ENCODE measurements at regions not wholly inside any gene's neighbourhood (a gene's known extent, or its start where the extent isn't known, plus 50 kb on each side); places are given as distances from the start of the nearest gene placed in this dataset.

DNA sequence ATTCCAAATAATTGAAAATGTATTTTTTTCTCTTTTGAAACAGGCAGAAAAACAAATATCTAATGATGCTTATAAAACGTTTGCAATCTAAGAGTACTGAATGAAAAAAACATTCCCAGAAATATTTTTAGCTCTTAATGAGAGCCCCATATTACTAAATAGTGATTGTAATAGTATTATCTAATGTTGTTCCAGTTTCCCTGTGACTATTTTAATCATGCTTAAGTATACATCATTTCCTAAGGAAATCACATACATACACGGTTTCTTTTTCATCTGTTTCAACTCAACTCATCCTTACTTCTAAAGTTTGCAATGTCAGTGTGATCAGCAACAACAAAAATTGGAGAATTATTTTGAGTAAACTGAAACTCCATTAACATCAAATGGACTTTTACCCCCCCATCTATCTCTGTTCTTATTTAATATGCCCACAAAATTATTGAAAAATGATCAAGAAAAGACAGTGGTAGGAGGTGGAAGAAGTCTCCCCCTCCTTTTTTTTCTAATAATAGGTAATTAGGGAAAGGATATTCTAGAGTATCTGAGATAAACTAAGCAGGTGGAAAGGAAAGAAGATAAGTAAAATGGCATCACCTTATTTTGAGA is 530.1 kb upstream of the ATP2B1 start:
- Histone ChIP-seq H3K79me2 (ENCODE audit: control insufficient read depth, insufficient read depth, low read length) (no peaks in the 10 kb centered on the region), H3K4me2 (ENCODE audit: insufficient read depth, low read length) (no peak overlapping the region), H3K36me3 (ENCODE audit: control insufficient read depth in 2 of 2, extremely low read depth in 1 of 2, insufficient read depth in 2 of 2, low read length in 2 of 2) (no peaks in the 10 kb centered on the region), H2AFZ (ENCODE audit: low read depth, low read length) (no peak overlapping the region), H3K27me3 (ENCODE audit: control insufficient read depth in 2 of 2, insufficient read depth in 2 of 2, low read length in 2 of 2) (no peaks in the 10 kb centered on the region), H3K9me1 (replicated peaks; ENCODE audit: control insufficient read depth, extremely low read depth, insufficient read depth, low read length) (no peaks in the 10 kb centered on the region), H4K20me1 (replicated peaks; ENCODE audit: control insufficient read depth, extremely low read depth, insufficient read depth, low read length) (no peaks in the 10 kb centered on the region), H3K9ac (replicated peaks; ENCODE audit: extremely low read depth, insufficient read depth, low read length) (no peak overlapping the region), H3K4me3 (replicated peaks in 1 of 3; ENCODE audit: insufficient read depth in 1 of 3, low read depth in 1 of 3, low read length in 3 of 3) (no peak overlapping the region), H3K9me3 (replicated peaks; ENCODE audit: control insufficient read depth, insufficient read depth, low read length) (no peaks in the 10 kb centered on the region), H3K4me1 (ENCODE audit: control insufficient read depth, extremely low read depth, insufficient read depth, low read length) (peaks cover 6% of the 10 kb centered on the region), H3K27ac (ENCODE audit: insufficient read depth, low read depth, low read length) (no peak overlapping the region)
- no peak for FAIRE-seq
- dilution Hi-C loops (cut with MboI; ENCODE audit: extremely low pct_ligation_motif_present, low sequenced_read_pairs) = no loop called here
- intact Hi-C loops (cut with micrococcal nuclease) = no loop called here
- no peak for DNase-seq (ENCODE audit: low read depth, low spot score)
- no peak for TF ChIP-seq MYC (IDR thresholded peaks at IDR 0.05; ENCODE audit: low read depth, low read length)
- no peak for TF ChIP-seq FOS (IDR thresholded peaks at IDR 0.05; ENCODE audit: borderline replicate concordance, insufficient read depth, low read length)
- no peak for TF ChIP-seq GATA2 (IDR thresholded peaks at IDR 0.05; ENCODE audit: insufficient read depth, insufficient read length, low read depth, low read length)
- no peak for TF ChIP-seq POLR2A (IDR thresholded peaks at IDR 0.05; ENCODE audit: low read depth, low read length)
- no peak for TF ChIP-seq EZH2 (IDR thresholded peaks at IDR 0.05; ENCODE audit: borderline replicate concordance, low read depth, low read length, severe bottlenecking)
- no peak for TF ChIP-seq JUN (IDR thresholded peaks at IDR 0.05; ENCODE audit: borderline replicate concordance, insufficient read depth, insufficient read length, low read depth)
- CTCF ChIA-PET = no interaction called here
- POLR2A ChIA-PET = no interaction called here
- BruUV-seq (replicated peaks) = no TSS peak

GRCh38 chr12:90237841-90238240 is 529.2 kb upstream of the ATP2B1 start:
- CTCF ChIA-PET = interaction anchor here (1.0 kb wide), 1 partner anchor 169 kb away, joined by 3 read pairs; no protein-coding TSS in a partner anchor
- no peak for DNase-seq (ENCODE audit: low read depth, low spot score)
- TF ChIP-seq MAX (IDR thresholded peaks at IDR 0.05; ENCODE audit: insufficient read depth, insufficient read length) = no peak
- TF ChIP-seq EZH2 (IDR thresholded peaks at IDR 0.05; ENCODE audit: borderline replicate concordance, low read depth, low read length, severe bottlenecking) = no peak
- no peak for TF ChIP-seq GATA2 (IDR thresholded peaks at IDR 0.05; ENCODE audit: insufficient read depth, insufficient read length, low read depth, low read length)
- TF ChIP-seq MYC (IDR thresholded peaks at IDR 0.05; ENCODE audit: low read depth, low read length) = no peak
- TF ChIP-seq FOS (IDR thresholded peaks at IDR 0.05; ENCODE audit: borderline replicate concordance, insufficient read depth, low read length) = no peak
- TF ChIP-seq POLR2A (IDR thresholded peaks at IDR 0.05; ENCODE audit: low read depth, low read length) = no peak
- no peak for TF ChIP-seq JUN (IDR thresholded peaks at IDR 0.05; ENCODE audit: borderline replicate concordance, insufficient read depth, insufficient read length, low read depth)
- TF ChIP-seq POLR2AphosphoS5 (IDR thresholded peaks at IDR 0.05; ENCODE audit: insufficient read depth, low read depth, low read length) = no peak
- TF ChIP-seq, protein P1, sequence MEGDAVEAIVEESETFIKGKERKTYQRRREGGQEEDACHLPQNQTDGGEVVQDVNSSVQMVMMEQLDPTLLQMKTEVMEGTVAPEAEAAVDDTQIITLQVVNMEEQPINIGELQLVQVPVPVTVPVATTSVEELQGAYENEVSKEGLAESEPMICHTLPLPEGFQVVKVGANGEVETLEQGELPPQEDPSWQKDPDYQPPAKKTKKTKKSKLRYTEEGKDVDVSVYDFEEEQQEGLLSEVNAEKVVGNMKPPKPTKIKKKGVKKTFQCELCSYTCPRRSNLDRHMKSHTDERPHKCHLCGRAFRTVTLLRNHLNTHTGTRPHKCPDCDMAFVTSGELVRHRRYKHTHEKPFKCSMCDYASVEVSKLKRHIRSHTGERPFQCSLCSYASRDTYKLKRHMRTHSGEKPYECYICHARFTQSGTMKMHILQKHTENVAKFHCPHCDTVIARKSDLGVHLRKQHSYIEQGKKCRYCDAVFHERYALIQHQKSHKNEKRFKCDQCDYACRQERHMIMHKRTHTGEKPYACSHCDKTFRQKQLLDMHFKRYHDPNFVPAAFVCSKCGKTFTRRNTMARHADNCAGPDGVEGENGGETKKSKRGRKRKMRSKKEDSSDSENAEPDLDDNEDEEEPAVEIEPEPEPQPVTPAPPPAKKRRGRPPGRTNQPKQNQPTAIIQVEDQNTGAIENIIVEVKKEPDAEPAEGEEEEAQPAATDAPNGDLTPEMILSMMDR (IDR thresholded peaks at IDR 0.05; ENCODE audit: extremely low read depth in 1 of 2, insufficient read depth in 1 of 2, low read depth in 1 of 2, low read length in 2 of 2) = no peak
- H3K9ac ChIP-seq (replicated peaks; ENCODE audit: extremely low read depth, insufficient read depth, low read length) = no peak overlapping the region
- H3K36me3 ChIP-seq (ENCODE audit: control insufficient read depth in 2 of 2, extremely low read depth in 1 of 2, insufficient read depth in 2 of 2, low read length in 2 of 2) = no peaks in the 10 kb centered on the region
- dilution Hi-C loops (cut with MboI; ENCODE audit: extremely low pct_ligation_motif_present, low sequenced_read_pairs) = no loop called here
- H3K9me3 ChIP-seq (replicated peaks; ENCODE audit: control insufficient read depth, insufficient read depth, low read length) = no peaks in the 10 kb centered on the region
- BruUV-seq (replicated peaks) = no TSS peak
- H2AFZ ChIP-seq (ENCODE audit: low read depth, low read length) = no peak overlapping the region
- no peak for FAIRE-seq
- H3K4me1 ChIP-seq (ENCODE audit: control insufficient read depth, extremely low read depth, insufficient read depth, low read length) = no peaks in the 10 kb centered on the region
- no peaks in the 10 kb centered on the region for H3K9me1 ChIP-seq (replicated peaks; ENCODE audit: control insufficient read depth, extremely low read depth, insufficient read depth, low read length)
- no peaks in the 10 kb centered on the region for H3K79me2 ChIP-seq (ENCODE audit: control insufficient read depth, insufficient read depth, low read length)
- H3K27me3 ChIP-seq (ENCODE audit: control insufficient read depth in 2 of 2, insufficient read depth in 2 of 2, low read length in 2 of 2) = no peaks in the 10 kb centered on the region
- POLR2A ChIA-PET = no interaction called here
- intact Hi-C loops (cut with micrococcal nuclease) = no loop called here
- H3K4me3 ChIP-seq (replicated peaks in 1 of 3; ENCODE audit: insufficient read depth in 1 of 3, low read depth in 1 of 3, low read length in 3 of 3) = no peak overlapping the region
- H4K20me1 ChIP-seq (replicated peaks; ENCODE audit: control insufficient read depth, extremely low read depth, insufficient read depth, low read length) = no peaks in the 10 kb centered on the region
- H3K27ac ChIP-seq (ENCODE audit: insufficient read depth, low read depth, low read length) = no peak overlapping the region
- H3K4me2 ChIP-seq (ENCODE audit: insufficient read depth, low read length) = no peak overlapping the region
